ENCODE measurements at regions not wholly inside any gene's neighbourhood (a gene's known extent, or its start where the extent isn't known, plus 50 kb on each side); places are given as distances from the start of the nearest gene placed in this dataset.

DNA sequence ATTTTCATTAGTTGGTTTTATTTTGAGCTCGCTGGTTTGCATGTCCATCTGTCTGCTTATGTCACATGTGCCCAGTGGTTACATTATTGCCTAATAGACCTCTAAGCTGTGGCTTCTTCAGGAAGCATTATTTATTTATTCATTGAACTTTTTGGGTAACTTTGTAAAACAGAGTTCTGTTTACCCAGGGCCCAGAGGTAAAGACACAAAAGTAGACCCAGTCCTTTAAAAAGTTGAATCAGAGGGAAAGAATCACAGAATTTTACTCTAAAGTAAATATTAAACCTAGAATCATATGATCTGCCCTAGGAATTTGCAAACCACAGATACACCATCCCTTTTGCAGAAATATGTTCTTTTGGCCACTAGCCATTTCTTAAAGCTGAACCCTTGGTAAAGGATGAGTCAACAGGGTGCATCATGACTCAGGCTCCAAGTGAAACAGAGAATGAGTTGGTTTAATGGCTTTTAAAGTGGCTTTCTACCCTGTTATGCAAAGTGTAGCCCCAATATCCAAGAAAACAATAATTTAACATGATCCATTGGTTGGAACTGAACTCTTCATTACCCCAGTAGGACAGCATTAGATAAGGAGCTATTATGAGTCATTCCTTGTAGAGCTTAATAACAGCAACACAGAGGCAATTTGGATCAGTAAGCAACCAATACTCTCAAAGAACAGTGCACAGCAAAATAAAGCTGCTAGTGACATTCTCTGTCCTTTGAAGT is 236.3 kb downstream of the KCNJ2 start:
- Histone ChIP-seq H3K4me3 (no peak overlapping the region), H3K36me3 (no peaks in the 10 kb centered on the region), H3K27me3 (no peaks in the 10 kb centered on the region), H3K27ac (no peak overlapping the region), H3K9me3 (no peaks in the 10 kb centered on the region), H3K4me1 (no peaks in the 10 kb centered on the region)
- no peak for DNase-seq
- TF ChIP-seq, protein P1, sequence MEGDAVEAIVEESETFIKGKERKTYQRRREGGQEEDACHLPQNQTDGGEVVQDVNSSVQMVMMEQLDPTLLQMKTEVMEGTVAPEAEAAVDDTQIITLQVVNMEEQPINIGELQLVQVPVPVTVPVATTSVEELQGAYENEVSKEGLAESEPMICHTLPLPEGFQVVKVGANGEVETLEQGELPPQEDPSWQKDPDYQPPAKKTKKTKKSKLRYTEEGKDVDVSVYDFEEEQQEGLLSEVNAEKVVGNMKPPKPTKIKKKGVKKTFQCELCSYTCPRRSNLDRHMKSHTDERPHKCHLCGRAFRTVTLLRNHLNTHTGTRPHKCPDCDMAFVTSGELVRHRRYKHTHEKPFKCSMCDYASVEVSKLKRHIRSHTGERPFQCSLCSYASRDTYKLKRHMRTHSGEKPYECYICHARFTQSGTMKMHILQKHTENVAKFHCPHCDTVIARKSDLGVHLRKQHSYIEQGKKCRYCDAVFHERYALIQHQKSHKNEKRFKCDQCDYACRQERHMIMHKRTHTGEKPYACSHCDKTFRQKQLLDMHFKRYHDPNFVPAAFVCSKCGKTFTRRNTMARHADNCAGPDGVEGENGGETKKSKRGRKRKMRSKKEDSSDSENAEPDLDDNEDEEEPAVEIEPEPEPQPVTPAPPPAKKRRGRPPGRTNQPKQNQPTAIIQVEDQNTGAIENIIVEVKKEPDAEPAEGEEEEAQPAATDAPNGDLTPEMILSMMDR (IDR thresholded peaks at IDR 0.05), result no peak
- intact Hi-C loops (cut with DNase I; ENCODE audit: low total_unique reads), result no loop called here

DNA sequence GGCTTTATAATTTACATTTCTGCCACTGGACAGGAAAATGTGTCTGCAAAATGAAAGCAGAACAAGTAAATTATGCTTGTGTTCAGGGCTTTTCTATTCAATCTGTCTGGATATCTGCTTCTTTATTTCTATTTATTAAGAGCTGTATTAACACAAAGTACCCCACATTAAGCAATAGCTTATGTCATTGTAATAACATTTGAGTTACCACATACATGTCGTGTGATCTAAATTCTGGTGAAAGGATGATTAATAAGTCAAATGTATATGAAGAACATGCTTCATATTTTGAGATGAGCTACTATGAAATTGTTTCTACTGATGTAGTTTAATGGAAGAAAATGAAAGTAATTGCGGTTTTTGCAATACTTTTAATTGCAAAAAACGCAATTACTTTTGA is 238.2 kb downstream of the KCNJ2 start:
- TF ChIP-seq, protein P1 (IDR thresholded peaks at IDR 0.05), result no peak
- Histone ChIP-seq H3K9me3 (no peaks in the 10 kb centered on the region), H3K36me3 (no peaks in the 10 kb centered on the region), H3K27ac (no peak overlapping the region), H3K4me1 (no peaks in the 10 kb centered on the region), H3K27me3 (no peaks in the 10 kb centered on the region), H3K4me3 (no peak overlapping the region)
- DNase-seq, result no peak
- intact Hi-C loops (cut with DNase I; ENCODE audit: low total_unique reads), result no loop called here

GRCh38 chr17:70408768-70409167 is 239.4 kb downstream of the KCNJ2 start:
- intact Hi-C loops (cut with DNase I; ENCODE audit: low total_unique reads), result no loop called here
- no peaks in the 10 kb centered on the region for H3K27me3 ChIP-seq
- no peaks in the 10 kb centered on the region for H3K4me1 ChIP-seq
- H3K4me3 ChIP-seq, result no peak overlapping the region
- no peak for DNase-seq
- H3K27ac ChIP-seq, result no peak overlapping the region
- H3K36me3 ChIP-seq, result no peaks in the 10 kb centered on the region
- no peaks in the 10 kb centered on the region for H3K9me3 ChIP-seq
- TF ChIP-seq, protein P1 (IDR thresholded peaks at IDR 0.05), result no peak

DNA sequence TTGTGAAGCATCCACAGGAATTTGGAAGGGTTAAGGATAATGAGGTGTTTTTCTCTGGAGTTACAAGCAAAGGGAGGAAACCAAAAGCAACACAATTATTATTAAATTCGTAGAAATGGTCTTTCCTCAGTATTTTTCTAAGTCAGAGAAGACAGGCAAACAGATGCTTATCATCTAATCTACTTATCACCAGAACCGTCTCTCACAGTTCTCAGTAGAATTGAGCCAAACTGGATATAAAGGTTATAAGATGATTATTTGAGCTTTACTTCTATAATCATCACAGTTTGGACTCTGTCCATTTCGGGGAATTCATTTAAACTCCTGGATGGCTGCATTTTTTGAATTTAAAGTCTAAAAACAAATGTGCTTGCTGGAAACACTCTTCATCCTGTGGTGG is 245.0 kb downstream of the KCNJ2 start:
- Histone ChIP-seq H3K27me3 (no peaks in the 10 kb centered on the region), H3K4me1 (no peaks in the 10 kb centered on the region), H3K27ac (no peak overlapping the region), H3K9me3 (no peaks in the 10 kb centered on the region), H3K4me3 (no peak overlapping the region), H3K36me3 (no peaks in the 10 kb centered on the region)
- TF ChIP-seq, protein P1 (IDR thresholded peaks at IDR 0.05), result no peak
- intact Hi-C loops (cut with DNase I; ENCODE audit: low total_unique reads), result no loop called here
- no peak for DNase-seq

DNA sequence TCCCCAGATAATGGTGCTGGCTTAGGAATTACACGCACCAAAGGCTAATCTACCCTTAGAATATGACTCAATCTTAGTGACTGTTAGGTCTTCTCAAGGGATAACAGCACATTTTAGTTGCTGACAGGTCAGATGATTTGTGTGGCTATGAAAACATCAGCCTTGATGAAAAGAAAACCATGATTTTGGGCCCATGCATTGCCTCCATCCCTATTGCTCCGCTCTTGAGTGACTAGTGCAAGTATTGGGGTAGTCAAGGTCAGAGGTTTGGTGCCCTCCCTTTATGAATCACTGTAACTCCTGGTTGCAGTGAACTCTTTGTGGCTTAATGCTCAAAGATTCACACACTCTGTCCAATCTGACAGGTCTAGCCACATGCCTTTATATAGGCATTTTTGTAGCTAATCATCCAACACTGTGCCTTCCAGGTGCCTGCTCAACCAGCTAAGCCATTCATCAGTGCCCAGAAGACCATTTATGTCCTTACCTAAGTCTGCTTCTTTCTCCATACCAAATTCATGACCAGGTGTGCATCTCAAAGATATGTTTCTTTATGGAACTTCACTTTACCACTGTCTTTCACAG is 251.6 kb downstream of the KCNJ2 start:
- no peaks in the 10 kb centered on the region for H3K36me3 ChIP-seq
- H3K27ac ChIP-seq, result no peak overlapping the region
- TF ChIP-seq, protein P1 (IDR thresholded peaks at IDR 0.05), result no peak
- DNase-seq, result no peak
- intact Hi-C loops (cut with DNase I; ENCODE audit: low total_unique reads), result no loop called here
- no peaks in the 10 kb centered on the region for H3K27me3 ChIP-seq
- H3K4me3 ChIP-seq, result no peak overlapping the region
- no peaks in the 10 kb centered on the region for H3K9me3 ChIP-seq
- H3K4me1 ChIP-seq, result no peaks in the 10 kb centered on the region

All from tibial artery (tissue), 4 donors.